Left lung (tissue), 4 donors: ENCODE measurements at regions not wholly inside any gene's neighbourhood (a gene's known extent, or its start where the extent isn't known, plus 50 kb on each side); places are given as distances from the start of the nearest gene placed in this dataset.
A peak's percentile ranks its signal among the peaks of the same experiment; 100 is the strongest.
"Not testable (repeated sequence)": the region's sequence is repeated elsewhere in the genome, so short reads cannot be mapped to it uniquely, and the experiment has no call there.

Experiments used
- ATAC-seq: fragments of 200-7000 bp; cut with Tn5 transposase; one replicate; pipeline ENCODE4 v1.9.1; 2020; ENCODE audit warnings: moderate library complexity
- DNase-seq, 4 donors: peaks; one replicate each; pipeline ENCODE4 v3.0.0-alpha.2; 2013 to 2020
- H3K27ac ChIP-seq, 2 donors: fragments of 200-600 bp; sonication (generic) in 1 of 2; one replicate each; pipeline versions ENCODE4 v1.5.0 to v1.8.0; 2020 to 2021
- H3K27me3 ChIP-seq, 2 donors: fragments of 200-600 bp; sonication (generic) in 1 of 2; one replicate each; pipeline versions ENCODE4 v1.5.0 to v1.8.0; 2020 to 2021
- H3K36me3 ChIP-seq, 2 donors: fragments of 200-600 bp; sonication (generic) in 1 of 2; one replicate each; pipeline versions ENCODE4 v1.5.0 to v1.8.0; 2020 to 2021
- H3K4me1 ChIP-seq, 2 donors: fragments of 200-600 bp; one replicate each; pipeline ENCODE4 v1.8.0; 2021
- H3K4me3 ChIP-seq, 2 donors: fragments of 200-600 bp; sonication (generic) in 1 of 2; one replicate each; pipeline versions ENCODE4 v1.5.0 to v1.8.0; 2020 to 2021; ENCODE audit warnings: mild to moderate bottlenecking in 1 of 2
- H3K9me3 ChIP-seq, 2 donors: fragments of 200-600 bp; sonication (generic) in 1 of 2; one replicate each; pipeline versions ENCODE4 v1.5.0 to v1.8.0; 2020 to 2021
- CTCF ChIP-seq, 2 donors: fragments of 200-600 bp; sonication (generic) in 1 of 2; IDR thresholded peaks; one replicate each; pipeline versions ENCODE4 v1.5.0 to v1.8.0; 2021; ENCODE audit warnings: antibody characterized with exemption in 2 of 2
- intact Hi-C, 2 donors: fragments of 100-400 bp; cut with DNase I; formaldehyde crosslinking; loops; one replicate each; pipeline versions ENCODE4 v1.11.2 to v1.14.2; 2022
- donor health status: DM: no; HTN: yes; CAD: no.
- donor health status: DM: no; HTN: no; CAD: no.

GRCh38 chr6:4637691-4638433 is 138.3 kb upstream of the CDYL start:
- ATAC-seq, result peak; percentile 56
- Histone ChIP-seq H3K4me1 (no peaks in the 10 kb centered on the region), H3K27me3 (no peaks in the 10 kb centered on the region), H3K36me3 (no peaks in the 10 kb centered on the region), H3K4me3 (no peak overlapping the region), H3K27ac (no peak overlapping the region), H3K9me3 (no peaks in the 10 kb centered on the region)
- no peak for DNase-seq
- intact Hi-C loops, result no loop called here
- no peak for TF ChIP-seq CTCF (IDR thresholded peaks at IDR 0.05)

GRCh38 chr6:4636881-4637224 is 139.4 kb upstream of the CDYL start:
- no peak for TF ChIP-seq CTCF (IDR thresholded peaks at IDR 0.05)
- no peak overlapping the region for H3K27ac ChIP-seq
- H3K4me3 ChIP-seq, result no peak overlapping the region
- H3K36me3 ChIP-seq, result no peaks in the 10 kb centered on the region
- no peak for DNase-seq
- no peak for ATAC-seq
- H3K27me3 ChIP-seq, result no peaks in the 10 kb centered on the region
- intact Hi-C loops, result no loop called here
- peaks cover 0 to under 1% of the 10 kb centered on the region in 2 donors for H3K9me3 ChIP-seq
- H3K4me1 ChIP-seq, result no peaks in the 10 kb centered on the region

- DNase-seq, result no peak
- no peaks in the 10 kb centered on the region for H3K4me1 ChIP-seq
- H3K27me3 ChIP-seq, result no peaks in the 10 kb centered on the region
- no peak for ATAC-seq
- intact Hi-C loops, result no loop called here
- no peaks in the 10 kb centered on the region for H3K36me3 ChIP-seq
- peaks cover 0 to 6% of the 10 kb centered on the region in 2 donors for H3K9me3 ChIP-seq
- TF ChIP-seq CTCF (IDR thresholded peaks at IDR 0.05), result no peak
- H3K27ac ChIP-seq, result no peak overlapping the region
- no peak overlapping the region for H3K4me3 ChIP-seq
Observed at GRCh38 chr6:4636191-4636880, 139.9 kb upstream of the CDYL start.

GRCh38 chr6:4635666-4636065 is 140.5 kb upstream of the CDYL start:
- Histone ChIP-seq H3K27me3 (no peaks in the 10 kb centered on the region), H3K27ac (no peak overlapping the region), H3K4me1 (no peaks in the 10 kb centered on the region), H3K36me3 (no peaks in the 10 kb centered on the region), H3K9me3 (peaks cover 0 to 12% of the 10 kb centered on the region in 2 donors), H3K4me3 (no peak overlapping the region)
- TF ChIP-seq CTCF (IDR thresholded peaks at IDR 0.05), result no peak
- no peak for DNase-seq
- intact Hi-C loops, result no loop called here
- no peak for ATAC-seq

GRCh38 chr6:4632421-4632820 is 143.8 kb upstream of the CDYL start:
- no peak for ATAC-seq
- Histone ChIP-seq H3K4me1 (no peaks in the 10 kb centered on the region), H3K27me3 (no peaks in the 10 kb centered on the region), H3K9me3 (peaks cover 0 to 41% of the 10 kb centered on the region in 2 donors), H3K27ac (no peak overlapping the region), H3K4me3 (no peak overlapping the region), H3K36me3 (no peaks in the 10 kb centered on the region)
- DNase-seq, result no peak
- intact Hi-C loops, result no loop called here
- no peak for TF ChIP-seq CTCF (IDR thresholded peaks at IDR 0.05)

GRCh38 chr6:4629789-4630188 is 146.4 kb upstream of the CDYL start:
- H3K4me3 ChIP-seq, DNase-seq, H3K4me1 ChIP-seq, ATAC-seq, H3K36me3 ChIP-seq, H3K27me3 ChIP-seq, H3K27ac ChIP-seq, intact Hi-C loops: not testable (repeated sequence)
- peaks cover 0 to 41% of the 10 kb centered on the region in 2 donors for H3K9me3 ChIP-seq
